HUDEP-2 (cell line): ENCODE measurements at regions not wholly inside any gene's neighbourhood (a gene's known extent, or its start where the extent isn't known, plus 50 kb on each side); places are given as distances from the start of the nearest gene placed in this dataset.

Experiments
- DNase-seq, 76 experiments: peaks; one replicate each; lab custom pipeline; 2025; ENCODE audit not compliant: unreplicated experiment in 76 of 76; lab: John Stamatoyannopoulos, UW

DNA sequence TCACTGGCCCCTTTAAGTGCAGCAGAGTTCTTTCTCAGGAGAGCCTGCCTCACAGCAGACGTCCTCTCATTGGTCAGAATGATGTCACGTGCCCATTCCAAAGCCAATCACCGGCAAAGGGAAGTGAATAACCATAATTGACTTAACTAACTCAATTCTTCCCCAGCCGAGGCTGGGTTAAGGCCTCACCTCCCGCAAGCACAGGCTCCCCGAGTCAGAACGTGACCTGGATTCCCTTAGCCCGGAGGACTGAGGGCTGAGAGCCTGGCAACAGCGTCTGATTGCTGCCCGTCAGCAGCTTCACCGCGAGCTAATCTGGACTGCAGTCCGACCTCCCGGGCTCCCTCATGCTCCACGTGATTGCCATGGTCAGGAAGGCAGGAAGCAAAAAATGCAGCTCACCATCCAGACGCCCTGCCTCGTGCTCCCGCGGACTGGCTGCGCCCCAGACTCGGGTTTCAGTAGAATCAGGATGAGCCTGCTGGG, 92.1 kb upstream of the FZD10 start:
- DNase-seq, result no peak

DNA sequence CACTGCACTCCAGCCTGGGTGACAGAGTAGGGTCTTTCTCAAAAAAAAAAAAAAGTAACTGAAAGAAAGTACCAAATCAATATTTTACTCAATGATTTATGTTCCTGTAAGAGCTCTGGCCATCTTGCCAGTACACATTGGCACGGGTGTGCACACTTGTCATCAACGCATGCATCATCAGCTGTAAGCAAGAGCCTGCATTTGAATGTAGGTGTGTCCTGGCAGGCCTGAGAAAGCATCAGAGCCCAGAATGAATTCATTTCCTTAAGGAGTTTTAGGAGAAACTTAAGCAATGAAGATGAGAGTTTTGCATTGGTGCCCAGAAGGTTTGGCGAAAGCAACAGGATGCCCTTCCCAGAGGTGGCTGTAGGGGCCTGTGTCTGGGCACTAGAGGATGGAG, 88.5 kb upstream of the FZD10 start:
- DNase-seq, result no peak

DNA sequence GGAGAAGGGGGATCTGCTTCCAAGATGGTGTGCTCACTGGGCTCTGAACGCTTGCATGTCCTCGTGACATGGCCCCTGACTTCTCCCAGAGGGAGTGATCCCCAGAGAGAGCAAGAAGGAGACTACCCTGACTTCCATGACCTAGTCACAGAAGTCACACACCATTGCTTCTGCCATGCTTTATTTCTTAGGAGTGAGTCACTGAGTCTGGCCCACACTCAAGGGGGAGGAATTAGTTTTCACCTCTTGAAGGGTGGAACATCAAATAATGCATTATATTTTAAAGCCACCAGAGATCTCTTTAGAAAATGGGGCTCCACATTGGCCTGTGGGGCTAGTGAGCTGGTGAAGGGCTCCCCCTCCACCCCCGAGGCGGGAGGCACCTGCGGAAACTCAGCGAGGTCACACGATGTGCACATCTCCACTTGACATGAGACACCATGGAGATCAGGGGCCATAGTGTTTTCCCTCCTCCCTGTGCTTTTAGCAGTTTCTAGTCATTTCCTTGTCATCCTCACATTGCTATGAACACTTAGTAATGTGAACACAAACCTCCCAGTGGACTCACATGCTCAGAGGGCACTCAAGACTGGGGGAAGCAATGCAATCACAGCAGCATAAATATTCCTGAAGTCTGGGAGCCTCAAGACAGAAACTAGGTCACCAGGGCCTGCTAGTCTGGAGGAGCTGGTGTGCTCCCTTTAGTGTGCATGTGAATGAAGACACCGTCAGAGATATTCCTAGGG, 87.4 kb upstream of the FZD10 start:
- DNase-seq, result no peak

DNA sequence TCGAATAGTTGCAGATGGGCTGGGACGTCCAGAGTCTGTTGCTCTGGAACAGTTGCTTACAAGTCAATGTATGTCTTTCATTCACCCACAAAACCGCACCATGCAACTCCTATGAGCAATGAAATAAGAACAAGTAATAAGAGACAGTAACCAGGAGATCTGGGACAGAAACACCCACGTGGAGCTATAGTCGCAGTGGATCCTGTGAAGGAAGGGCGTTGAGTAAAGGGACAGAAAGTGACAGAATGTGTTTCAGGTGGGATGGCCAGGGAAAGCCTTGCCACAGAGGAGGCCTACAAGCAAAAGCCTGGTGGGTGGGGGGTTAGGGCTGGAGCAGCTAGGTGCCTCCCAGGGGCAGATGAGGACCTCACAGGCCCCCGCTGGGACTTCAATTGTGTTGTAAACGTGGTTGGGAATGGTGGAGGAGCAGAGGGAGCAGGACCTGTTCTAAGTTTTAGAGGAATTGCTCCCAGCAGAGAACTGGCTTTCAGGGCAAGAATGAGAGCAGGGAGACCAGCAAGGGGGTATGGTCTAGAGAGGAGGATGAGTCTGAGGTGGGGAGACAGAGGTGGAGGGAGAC, 86.7 kb upstream of the FZD10 start:
- no peak for DNase-seq

DNA sequence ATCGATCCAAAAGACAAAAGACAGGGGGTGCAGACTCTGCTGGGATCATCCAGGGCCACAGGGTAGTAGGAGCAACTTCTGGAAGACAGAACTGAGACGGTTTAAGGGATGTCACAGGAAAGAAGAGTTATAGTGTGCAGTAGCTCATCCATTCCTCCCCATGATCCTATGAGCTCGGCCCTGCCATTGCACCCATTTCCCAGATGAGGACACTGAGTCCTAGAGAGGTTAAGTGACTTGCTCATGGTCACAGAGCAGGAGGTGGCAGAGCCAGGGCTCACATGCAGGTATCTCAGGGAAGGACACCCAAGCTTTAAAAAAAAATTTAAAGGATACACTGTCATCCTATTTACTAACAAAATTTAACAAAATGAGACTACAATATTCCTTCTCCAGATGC, 86.1 kb upstream of the FZD10 start:
- DNase-seq, result no peak

DNA sequence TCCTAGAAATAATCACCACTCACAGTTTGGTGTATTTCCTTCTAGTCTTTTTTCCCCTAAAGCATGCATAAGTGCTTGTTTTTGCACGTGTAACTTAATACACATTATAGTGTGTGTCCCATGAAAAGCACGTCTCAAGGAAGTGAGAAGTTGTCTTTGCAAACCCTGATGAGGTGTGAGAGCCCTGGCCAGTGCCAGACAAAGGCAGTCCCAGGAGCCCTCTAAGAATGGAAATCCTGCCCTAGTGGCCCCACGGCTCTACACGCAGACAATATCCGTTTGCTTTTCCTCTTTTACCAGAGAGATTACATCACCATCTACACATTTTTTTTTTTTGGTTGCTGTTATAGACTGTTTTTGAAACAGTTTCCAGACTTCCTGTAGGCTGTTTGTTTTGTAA, 85.5 kb upstream of the FZD10 start:
- DNase-seq, result no peak

DNA sequence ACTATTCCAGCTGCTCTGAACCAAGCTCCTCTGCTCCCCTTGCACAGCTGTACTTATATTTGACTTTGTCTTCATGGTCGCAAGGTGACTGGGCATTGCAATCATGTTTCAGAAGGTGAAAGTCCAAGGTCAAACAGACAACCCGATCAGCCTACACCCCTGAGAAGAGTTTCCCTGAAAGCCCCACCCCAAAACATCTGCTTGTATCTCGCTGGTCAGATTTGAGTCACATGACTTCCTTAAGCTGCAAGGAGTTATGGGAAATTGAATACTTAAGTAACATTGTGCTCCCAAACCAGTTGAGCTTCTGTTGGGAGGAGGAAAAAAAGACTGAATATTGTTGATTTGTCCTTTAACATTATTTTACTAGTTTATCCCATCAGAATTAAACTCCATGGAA, 83.4 kb upstream of the FZD10 start:
- DNase-seq, result no peak

DNA sequence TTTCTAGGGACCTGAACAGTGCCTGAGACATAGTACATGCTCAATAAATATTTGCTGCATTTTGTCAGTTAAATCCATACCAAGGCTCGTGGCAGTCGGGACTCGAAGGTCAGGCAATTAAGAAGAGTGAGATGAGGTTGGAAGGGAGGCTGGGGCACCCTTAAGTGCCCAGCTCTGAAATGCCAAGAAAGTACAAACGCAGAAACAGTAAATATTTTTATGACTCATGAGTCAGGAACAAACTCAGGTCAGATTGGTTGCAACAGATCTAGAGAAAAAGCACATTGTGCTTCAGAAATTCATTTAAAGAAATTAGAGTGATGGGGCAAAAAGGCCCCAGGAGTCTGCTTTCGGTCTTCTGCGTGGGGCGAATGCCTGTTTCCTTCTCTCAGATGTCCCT, 83.0 kb upstream of the FZD10 start:
- DNase-seq, result no peak

DNA sequence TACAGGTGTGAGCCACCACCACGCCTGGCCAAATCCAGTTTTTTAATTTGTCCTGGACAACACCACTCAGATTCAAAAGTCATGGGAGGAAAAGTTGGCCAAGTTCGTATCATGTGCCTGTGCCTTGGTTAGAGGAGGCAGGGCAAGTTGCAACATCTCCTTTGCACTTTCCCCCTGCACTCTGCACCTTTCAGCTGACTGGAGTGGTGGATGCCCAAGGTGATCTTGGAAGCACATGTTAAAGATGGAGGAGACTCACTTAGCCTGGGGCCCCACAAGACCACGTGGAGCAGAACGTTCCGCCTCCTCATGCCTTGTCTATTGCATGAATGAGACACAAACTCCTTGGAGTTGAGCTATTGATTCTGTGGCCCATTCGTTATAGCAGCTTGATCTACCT, 82.1 kb upstream of the FZD10 start:
- no peak for DNase-seq

DNA sequence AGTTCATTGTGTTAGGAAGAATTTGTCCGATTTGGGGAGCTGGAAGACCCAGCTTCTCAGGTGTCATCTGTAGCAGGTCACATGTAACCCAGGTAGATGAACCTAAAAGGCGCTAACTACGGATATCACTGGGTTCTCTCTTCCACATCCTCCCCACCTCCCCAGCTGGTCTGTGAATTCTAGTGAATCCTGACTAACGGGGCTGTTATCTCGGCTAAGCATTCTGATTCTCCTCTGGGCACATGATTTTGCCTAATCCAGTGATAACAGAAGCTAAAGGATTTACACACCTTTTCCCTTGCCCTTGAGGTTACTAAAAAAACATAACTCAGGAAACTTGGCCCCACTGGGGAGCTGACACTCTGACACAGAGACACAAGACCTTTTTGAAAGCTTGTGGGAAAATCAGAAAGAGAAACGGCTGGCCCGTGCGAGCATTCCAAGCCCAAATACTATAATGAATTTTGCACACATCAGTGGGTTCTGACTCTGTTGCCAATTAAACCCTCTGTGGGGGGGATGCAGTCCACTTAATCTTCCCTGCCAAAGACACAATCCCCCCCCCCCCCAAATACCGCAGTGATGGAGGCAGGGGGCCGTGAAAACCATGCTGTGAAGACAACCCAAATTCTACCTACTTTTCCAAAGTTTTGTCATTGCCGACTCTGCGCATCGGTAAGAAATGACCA, 81.0 kb upstream of the FZD10 start:
- no peak for DNase-seq

DNA sequence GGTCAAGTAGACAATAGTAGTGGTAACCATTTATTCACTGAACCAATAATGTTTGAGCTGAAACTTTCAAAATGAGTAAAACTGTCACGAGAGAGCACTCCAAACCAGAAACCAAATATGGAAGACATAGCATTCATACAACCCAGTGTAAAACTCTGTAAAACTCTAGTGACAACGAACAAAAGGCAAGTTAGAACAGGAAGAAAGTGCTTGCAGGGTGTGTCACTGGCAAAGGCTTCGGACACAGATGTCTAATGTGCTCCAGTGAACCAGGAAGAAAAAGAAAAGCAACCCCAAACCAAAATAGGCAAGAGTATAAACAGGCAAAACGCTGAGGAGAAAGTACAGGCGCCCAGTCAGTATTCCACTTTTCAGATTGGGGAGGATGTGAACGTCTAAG, 79.3 kb upstream of the FZD10 start:
- no peak for DNase-seq

DNA sequence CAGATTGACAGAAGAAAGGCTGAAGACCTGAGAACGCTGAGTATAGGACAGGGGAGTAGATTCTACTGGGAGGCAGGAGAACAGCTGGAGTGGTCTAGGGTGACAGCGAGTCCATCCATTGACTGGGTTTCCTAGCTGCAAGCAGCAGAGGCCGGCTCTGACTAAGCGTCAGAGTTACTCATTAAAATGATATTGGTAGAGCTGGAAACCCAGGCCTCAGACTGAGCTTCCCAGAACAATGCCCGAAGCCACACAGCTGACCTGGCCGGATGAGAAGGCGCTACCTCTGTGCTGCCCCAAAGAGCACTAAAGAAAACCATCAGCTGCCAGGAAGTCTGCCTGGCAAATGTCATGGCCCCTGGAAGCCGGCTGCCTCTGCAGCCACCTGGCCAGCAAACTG, 78.5 kb upstream of the FZD10 start:
- DNase-seq, result no peak

DNA sequence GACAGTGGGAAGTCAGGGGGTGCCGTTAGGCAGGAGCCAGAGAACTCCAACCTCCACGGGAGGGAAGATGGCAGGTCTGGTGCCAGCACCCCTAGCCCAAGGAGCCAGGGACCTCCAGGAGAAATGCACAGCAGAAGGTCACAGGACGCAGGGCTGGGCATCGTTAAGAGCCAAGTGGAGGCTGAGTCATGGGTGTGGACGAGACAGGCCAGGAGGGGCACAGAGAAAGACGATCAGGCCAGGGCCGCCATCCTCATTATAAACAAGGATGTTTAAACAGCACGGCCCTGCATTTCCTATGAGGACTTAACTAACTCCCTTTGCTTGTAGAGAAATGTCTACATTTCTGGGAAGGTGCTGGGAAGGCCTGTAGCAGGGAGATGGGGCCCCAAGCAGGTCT, 77.9 kb upstream of the FZD10 start:
- DNase-seq, result no peak

DNA sequence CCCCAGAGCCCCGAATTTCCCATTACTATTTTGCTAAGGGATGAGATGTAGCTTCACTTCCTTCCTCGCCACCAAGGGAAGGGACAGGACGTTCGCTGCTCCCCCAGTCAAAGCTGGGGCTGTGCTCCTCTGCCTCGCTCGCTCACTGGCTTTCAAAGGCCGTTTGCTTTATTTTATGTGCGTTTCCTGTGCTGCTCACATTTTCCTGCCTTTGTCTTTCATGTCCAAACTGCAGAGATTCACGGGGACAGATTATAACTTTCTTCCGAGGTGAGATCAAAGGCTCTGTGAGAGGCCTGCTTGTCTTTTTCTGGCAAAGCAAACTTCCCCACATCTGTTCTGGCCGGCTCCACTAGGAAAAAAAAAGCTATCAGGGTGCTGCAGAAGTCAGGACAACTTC, 76.0 kb upstream of the FZD10 start:
- DNase-seq, result no peak

DNA sequence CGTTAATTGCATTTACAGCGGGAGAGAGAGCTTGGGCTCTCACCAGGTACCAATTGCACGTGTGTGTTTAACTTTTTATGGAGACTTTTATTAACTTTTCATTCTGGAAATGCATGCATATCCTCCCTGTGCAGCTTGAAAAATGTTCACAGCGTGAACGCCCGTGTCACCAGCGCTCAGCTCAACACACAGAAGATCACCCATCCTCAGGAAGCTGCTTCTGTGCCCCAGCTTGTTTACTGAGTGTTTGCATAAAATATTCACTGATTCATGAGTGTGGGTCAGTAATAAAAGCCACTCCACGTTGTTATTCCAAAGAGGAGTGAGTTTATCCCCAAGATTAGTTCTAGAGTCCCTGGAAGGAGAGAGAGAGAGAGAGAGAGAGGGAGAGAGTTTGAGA, 75.5 kb upstream of the FZD10 start:
- no peak for DNase-seq

DNA sequence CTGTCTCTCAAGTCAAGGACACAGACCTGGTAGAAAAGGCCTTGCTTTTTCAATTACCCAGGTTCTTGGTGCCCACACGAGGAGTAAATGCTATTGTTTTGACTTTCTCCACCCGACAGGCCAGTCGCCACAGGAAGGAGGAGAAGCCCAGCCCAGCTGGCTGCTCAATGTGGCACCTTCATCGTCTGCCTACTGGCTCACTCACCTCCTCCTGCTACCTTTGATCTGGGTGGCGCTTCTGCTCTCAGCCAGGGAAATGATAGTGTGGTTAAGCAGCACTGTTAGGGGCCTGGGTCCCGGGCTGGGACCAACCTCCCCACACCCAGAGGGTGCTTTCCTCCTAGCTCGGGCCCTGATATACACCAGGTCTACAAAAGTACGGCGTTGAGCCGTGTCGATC, 75.0 kb upstream of the FZD10 start:
- DNase-seq, result no peak

DNA sequence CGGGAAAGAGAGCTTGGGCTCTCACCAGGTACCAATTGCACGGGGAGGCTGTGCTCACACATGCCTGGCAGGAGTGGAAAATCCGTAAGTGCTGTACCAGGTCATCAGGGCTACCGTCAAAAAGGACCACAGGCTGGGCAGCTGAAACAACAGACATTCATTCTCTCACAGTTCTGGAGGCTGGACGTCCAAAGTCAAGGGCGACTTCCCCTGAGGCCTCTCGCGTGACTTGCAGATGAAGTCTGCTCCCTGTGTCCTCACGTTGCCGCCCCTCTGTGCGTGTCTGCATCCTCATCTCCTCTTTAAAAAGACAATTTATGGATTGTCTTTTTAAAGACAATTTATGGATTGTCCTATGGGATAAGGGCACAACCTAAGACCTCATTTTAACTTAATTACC, 73.8 kb upstream of the FZD10 start:
- DNase-seq, result no peak

DNA sequence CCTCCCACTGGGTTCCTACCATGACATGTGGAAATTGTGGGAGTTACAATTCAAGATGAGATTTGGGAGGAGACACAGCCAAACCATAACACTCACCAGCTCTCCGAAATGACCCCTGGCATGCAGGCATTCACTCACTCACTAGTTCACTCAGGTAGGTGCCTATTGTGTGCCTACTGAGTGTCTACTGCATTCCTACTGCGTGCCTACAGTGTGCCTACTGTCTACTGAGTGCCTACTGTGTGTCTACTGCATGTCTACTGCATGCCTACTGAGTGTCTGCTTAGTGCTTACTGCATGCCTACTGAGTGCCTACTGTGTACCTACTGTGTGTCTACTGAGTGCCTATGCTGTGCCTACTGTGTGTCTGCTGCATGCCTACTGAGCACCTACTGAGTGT, 71.7 kb upstream of the FZD10 start:
- DNase-seq, result no peak

DNA sequence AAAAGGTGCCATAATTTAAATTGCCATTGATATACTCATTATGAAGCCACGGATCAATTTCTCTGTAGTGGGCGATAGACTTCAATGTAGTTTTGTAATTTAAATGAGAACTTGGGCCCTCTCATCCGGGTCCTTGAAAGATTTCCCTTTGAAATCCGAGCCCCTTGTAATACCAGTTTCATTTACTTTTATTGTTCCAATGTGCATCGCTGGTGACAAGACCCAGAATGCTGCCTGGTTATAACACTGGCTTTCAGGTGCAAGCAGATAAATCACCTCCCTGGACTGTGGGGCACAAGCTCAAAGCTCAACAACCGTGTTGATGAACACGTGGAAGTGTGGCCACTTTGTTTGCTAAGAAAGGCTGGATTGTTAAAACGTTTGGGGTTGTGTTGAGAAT, 68.9 kb upstream of the FZD10 start:
- DNase-seq, result no peak

DNA sequence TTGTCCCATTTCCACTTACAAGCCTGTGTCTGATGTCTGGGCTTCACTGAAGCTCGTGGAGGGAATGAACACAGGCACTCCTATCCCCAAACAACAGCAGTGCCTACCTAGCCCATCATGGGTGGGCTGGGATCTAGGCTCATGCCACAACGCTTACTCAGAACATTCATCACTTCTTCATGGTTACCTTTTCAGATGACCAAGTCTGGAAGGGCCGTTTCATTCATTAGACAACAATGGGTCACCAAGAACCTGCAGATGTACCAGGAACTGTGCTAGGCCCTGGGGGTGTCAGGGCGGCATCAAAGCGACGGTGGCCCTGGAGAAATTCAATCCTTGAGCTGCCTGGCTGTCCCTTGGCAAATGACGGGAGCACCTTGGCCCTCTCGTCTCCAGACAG, 64.9 kb upstream of the FZD10 start:
- no peak for DNase-seq

DNA sequence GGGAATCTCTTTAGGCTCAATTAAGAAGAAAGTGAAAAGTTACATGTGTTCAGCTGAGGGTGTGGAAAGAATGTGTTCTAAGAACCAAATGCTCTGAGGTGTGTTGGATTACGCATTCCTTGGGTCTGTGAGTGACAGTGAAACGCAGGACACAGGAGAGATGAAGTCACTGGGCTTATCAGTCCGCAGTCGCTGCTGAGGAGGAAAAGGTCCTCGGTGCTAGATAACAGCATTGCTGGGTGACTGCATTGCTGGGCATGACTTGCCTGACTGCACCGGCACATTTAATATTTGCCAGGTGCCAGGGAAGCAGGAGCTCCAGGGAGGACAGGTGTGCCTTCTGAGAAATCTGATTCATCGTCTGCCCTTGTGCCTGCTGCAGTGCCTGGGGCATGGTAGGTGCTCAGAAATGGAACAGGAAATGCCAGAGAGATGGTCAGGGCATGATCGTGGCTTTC, 64.4 kb upstream of the FZD10 start:
- no peak for DNase-seq
